HG03442 (cell line): ENCODE measurements at regions not wholly inside any gene's neighbourhood (a gene's known extent, or its start where the extent isn't known, plus 50 kb on each side); places are given as distances from the start of the nearest gene placed in this dataset.
A peak's percentile ranks its signal among the peaks of the same experiment; 100 is the strongest.
"Not testable (repeated sequence)": the region's sequence is repeated elsewhere in the genome, so short reads cannot be mapped to it uniquely, and the experiment has no call there.

ENCODE experiments used
- ATAC-seq: cut with Tn5 transposase; IDR thresholded peaks from one replicate; pipeline ENCODE4 v1.9.1; 2021; ENCODE audit warnings: mild to moderate bottlenecking, moderate library complexity; ENCODE audit not compliant: unreplicated experiment

DNA sequence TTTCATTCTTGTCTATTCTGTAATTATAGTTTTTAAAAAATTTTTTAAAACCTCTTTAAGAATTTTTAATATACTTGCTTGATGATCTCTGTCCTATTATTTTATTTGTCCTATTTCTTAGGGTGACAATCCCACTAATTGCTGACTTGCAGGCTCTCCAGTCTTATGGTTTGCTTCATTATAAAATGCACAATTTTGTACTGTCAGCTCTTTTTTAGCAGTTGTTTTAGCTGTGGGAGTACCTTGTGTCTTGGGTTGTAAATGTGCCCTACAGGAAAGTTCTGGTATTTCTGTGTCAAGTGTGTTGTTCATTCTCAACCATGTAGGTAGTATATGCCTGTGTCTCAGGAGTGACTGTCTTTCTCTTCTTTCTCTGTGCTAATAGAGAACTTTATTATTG is 118.2 kb upstream of the IL15 start:
- ATAC-seq, result no peak

DNA sequence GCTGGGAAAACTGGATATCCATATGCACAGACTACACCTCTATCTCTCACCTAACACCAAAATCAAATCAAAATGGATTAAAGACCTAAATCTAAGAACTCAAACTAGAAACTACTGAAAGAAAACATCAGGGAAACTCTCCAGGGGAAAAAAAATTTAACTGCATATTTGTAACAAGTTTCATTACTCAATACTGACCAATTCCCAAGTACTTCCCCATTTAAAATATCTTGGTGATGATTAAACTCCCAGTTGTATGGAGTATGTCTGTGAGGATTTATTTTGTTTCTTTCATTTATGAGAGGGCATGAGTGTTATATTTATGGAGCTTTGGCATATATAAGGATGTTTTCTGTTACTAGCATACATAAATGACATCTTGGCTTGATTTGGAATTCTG is 112.3 kb upstream of the IL15 start:
- ATAC-seq, result no peak

DNA sequence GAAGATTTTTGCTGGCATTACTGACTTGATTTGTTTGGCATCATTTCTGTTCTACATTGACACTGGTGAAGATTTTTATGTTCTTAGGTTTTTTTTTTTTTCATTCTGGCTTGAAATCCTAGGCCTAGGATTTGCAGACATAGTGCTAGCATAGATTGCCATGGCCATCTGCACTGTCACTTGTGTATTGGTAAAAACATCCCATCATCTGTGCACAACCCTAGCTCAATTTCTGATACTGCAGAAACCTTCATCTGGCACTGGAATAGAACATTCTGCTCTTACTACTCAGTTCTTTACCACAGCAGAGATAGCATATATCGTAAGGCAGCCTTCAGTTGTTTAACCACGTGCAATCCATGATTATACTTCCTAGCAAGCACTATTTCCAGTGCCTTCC is 111.5 kb upstream of the IL15 start:
- no peak for ATAC-seq

- no peak for ATAC-seq
These were observed 105.8 kb upstream of the IL15 start for GRCh38 chr4:141530627-141531026.

- ATAC-seq, result no peak
These were observed 101.4 kb upstream of the IL15 start for GRCh38 chr4:141534985-141535384.

DNA sequence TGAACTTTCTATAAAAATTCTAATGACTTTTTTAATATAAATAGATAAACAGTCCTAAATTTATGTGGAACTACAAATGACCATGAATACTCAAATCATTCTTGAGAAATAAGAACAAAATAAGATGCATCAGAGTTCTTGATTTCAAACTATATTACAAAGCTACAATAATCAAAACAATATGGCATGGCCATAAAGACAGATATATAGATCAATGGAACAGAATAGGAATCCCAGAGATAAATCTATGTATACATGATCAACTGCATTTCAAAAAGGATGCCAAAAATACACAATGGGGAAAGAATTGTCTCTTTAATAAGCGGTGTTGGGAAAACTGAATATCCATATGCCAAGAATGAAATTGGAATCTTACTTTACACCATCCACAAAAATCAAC is 98.4 kb upstream of the IL15 start:
- ATAC-seq, result no peak

DNA sequence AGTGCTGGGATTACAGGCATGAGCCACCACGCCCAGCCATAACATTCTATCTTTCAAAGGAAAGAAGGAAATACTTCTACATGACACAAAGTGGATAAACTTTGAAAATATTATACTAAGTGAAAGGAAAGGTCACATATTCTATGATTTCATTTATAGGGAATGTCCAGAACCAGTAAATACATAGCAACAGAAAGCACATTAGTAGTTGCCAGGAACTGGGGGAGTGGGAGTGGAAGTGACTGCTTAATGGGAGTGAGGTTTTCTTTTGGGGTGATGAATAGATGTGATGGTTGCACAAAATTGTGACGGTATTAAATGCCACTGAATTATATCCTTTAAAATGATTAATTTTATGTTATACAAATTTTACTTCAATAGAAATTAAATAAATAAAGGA is 95.7 kb upstream of the IL15 start:
- ATAC-seq, result no peak

DNA sequence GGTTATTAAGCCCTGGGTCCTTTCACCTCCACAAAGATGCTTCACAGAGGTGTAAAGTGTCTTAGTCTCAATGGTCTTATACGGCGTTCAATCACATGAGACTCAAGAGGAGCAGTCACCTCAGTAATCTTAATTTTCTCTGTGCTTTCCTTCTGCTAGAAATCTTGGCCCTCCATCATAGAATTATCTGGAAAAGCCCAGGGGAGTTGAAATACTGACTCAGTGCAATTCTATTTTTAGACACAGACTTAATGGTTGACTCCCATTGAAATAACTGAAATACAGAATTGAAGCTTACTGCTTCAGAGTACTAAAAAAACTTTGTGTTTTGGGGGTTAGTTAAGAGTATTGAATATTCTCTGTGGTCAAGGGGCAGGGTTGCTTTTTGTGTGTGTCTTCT is 94.5 kb upstream of the IL15 start:
- no peak for ATAC-seq

- ATAC-seq, result no peak
These were observed 93.2 kb upstream of the IL15 start for GRCh38 chr4:141543176-141543575.

- no peak for ATAC-seq
These were observed 92.7 kb upstream of the IL15 start for GRCh38 chr4:141543706-141544105.

- ATAC-seq, result no peak
These were observed 87.6 kb upstream of the IL15 start for GRCh38 chr4:141548791-141549190.

- ATAC-seq, result peak; percentile 75
These were observed 76.3 kb upstream of the IL15 start for GRCh38 chr4:141560056-141560455.

DNA sequence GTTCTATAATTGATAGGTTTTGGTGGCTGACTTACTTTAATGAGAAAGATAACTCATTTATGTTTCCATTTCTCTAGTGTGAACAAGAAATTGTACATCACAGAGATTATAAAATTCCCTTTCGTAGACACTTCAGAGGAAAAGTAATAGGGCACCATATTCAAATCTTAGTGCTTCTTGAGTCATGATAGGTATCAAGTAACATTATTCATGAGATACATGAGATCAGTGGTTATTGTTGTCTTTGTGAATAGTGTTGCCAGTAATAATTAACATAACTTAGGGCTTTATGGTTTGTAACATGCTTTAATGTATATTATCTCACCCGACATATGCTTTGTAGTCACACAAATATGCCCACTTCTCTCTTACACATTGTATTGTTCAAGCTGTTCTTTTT is 73.7 kb upstream of the IL15 start:
- ATAC-seq, result no peak

DNA sequence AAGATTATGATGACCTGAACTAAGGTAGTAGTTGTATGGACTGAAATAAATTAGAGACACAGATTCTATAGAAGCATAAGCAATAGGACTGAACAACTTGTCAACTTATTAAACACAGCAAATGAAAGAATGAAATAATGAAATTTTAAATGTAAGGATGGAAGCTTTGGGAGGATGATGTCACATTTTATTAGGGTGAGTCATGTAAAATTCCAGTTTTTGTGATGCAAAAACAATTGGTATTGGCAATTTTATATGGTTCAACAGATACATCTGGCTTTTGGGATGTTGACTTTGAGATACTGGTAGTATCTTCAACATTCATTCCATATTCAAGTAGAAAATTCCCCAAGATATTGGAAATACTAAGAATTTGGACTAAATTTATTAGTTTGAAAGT is 72.7 kb upstream of the IL15 start:
- ATAC-seq, result no peak

- not testable (repeated sequence) for ATAC-seq
These were observed 71.4 kb upstream of the IL15 start for GRCh38 chr4:141564961-141565360.

DNA sequence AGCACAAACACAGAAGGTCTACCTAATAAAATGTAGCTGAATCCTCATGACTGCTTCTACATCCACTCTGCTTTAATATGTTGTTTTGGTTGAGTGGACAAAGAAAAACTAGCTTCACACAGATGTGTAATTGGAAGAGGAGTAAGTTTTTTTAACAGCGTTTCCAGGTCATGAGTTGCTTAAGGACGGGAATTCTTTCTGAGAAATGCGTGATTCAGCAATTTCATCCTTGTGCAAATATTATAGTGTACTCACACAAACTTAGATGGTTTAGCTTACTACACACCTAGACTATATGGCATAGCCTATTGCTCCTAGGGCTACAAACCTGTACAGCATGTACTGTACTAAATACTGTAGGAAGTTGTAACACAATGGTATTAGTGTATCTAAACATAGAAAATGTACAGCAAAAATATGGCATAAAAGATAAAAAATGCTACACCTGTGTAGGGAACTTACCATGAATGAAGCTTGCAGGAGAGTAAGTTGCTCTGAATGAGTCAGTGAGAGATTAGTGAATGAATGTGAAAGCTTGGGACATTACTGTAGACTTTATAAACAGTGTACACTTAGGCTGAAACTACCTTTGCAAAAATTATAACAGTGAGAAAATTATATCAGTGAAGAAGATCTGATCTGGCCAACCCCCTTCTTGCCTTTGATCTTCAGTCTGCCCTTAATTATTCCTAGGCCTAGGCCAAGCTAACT is 70.8 kb upstream of the IL15 start:
- ATAC-seq, result peak; percentile 54

DNA sequence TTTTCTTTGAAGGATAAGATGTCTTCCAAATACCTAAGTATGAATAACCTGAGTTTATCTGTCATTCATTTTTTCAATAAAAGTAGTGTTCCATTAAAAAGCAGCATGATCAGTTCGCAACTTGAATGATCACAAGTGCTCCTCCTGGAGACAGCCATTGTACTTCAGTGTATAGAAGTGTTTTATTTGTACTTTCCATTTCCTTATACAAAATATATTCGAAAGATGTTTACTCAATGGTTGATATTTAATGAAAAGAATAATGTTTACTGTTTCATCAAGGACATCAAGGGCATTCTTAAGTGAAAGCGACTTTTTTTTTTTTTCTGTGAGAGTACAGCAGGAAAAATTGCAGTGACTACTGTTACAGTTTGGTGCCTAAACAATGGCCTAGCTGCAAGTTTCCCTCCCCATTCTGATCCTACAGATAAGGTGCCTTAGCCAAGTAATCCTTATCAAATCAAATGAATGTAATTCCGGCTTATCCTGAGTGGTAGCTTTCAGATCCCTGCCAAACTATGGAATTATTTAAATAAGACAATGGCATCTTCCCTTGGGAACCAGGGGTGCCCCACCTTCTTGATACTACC is 69.0 kb upstream of the IL15 start:
- ATAC-seq, result no peak

DNA sequence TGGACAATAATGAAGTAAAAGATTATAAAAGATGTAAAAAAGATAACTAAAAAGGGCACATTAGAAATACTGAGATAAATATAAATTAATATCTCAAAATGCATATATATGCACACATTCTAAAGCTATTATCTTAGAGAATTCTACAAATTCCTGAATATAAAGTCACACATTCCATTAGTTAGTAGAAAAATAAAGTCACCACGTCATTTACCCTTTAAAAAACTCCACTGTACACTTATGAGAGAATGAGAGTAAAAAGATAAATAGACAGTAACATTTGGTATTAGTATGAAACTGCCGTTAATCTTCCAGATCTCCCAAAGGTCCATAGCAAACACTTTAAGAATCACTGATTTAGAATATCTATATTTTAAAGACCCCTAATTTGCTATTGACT is 67.2 kb upstream of the IL15 start:
- ATAC-seq, result no peak

DNA sequence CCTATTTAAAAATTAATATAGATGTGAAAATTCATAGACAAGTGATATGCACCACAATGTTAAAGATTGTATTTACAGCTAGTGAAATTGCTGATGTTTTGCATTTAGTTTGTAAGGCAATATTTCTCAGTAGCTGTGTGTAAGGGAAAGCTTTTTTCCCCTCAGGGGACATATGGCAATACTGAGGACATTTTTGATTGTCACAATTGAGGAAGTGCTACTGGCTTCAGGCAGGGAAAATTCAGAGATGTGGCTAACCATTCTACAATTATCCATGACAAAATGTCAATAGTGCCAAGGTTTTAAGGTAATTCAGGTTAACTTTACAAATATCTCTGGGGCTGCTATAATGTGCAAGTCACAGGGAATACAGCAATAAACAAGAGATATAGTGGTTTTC is 66.1 kb upstream of the IL15 start:
- ATAC-seq, result no peak

- ATAC-seq, result no peak
These were observed 65.0 kb upstream of the IL15 start for GRCh38 chr4:141571362-141571761.

DNA sequence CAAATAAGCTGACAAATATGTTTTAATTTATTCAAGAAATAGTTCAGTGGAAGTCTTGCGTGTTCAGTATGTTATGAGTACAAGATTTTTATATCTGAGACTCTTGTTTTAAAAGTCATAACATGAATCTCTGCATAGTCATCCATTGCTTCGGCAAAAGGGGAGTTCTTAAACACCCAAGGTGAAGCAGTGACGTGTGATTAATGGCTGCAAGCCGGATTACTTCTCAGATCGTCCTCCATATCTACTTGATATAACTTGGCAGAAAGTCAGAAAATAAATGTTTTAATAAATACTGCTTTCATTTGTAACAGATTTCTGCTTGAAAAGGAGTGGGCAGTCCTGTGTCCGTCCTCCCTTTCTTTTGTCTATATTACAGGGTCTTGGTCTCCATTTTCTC is 64.6 kb upstream of the IL15 start:
- no peak for ATAC-seq

DNA sequence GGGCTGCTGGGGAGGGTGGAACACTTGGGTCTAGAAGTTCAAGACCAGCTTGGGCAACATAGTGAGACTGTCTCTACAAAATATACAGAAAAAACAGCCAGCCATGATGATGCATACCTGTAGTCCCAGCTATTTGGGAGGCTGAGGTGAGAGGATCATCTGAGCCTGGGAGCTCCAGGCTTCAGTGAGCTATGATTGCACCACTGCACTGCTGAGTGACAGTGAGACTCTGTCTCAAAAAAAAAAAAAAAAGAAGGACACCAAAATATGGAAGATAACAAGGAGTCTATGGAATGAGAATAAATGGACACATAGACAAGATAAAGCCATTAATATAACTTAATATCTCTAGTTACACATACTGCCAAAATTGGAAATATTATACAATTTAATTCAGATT is 62.7 kb upstream of the IL15 start:
- no peak for ATAC-seq

DNA sequence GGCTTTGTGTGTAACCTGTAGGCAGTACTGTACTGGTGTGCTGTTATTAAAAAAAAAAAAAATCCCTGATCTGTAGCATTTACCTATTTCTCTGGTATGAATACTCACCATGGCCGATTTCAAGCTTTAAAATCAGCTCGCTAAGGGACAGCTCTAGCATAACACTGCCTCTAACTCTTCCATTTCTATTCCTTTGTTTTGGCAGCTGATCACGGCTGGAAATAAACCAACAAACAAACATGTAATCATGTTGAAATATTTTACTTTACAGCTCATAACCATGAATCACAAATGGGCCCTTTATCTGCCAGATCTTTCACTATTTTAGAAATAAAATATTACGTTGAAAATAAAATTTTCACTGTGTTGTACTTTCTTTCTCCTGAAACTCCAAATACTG is 60.5 kb upstream of the IL15 start:
- ATAC-seq, result no peak
